A673 (cell line): ENCODE measurements at regions not wholly inside any gene's neighbourhood (a gene's known extent, or its start where the extent isn't known, plus 50 kb on each side); places are given as distances from the start of the nearest gene placed in this dataset.

Experiments
- BruUV-seq: library from RNA; stranded (reverse); fragments of 400-500 nt; replicated peaks from 2 replicates; lab custom pipeline; 2021; lab: Mats Ljungman, UMichigan
- CTCF ChIA-PET: fragments of 300-600 bp; sonication (Branson Sonifier 250); formaldehyde crosslinking; loops from one replicate; lab custom pipeline; 2022; ENCODE audit warnings: antibody characterized with exemption; lab: Charles Lee
- POLR2A ChIA-PET: fragments of 300-600 bp; sonication (Branson Sonifier 250); formaldehyde crosslinking; loops from one replicate; lab custom pipeline; 2022; ENCODE audit warnings: antibody characterized with exemption; ENCODE audit not compliant: low non-redundant PET; lab: Charles Lee
- DNase-seq: peaks from one replicate; pipeline ENCODE4 v3.0.0-alpha.2; 2015; ENCODE audit warnings: low spot score
- H3K27ac ChIP-seq: fragments of 200-600 bp; sonication (generic); 2 replicates; pipeline ENCODE4 v1.5.1; 2016; ENCODE audit warnings: mixed run types, low read depth, mild to moderate bottlenecking, mixed read lengths, antibody characterized with exemption, low read length; ENCODE audit not compliant: poor library complexity, severe bottlenecking
- H3K27me3 ChIP-seq: fragments of 200-600 bp; sonication (generic); replicated peaks from 2 replicates; pipeline ENCODE4 v1.6.1; 2017; ENCODE audit warnings: mixed run types, low read depth, mild to moderate bottlenecking, mixed read lengths, antibody characterized with exemption, low read length; ENCODE audit not compliant: insufficient read depth, poor library complexity
- H3K36me3 ChIP-seq: fragments of 200-600 bp; sonication (generic); 2 replicates; pipeline ENCODE4 v1.6.1; 2016; ENCODE audit warnings: mixed run types, mild to moderate bottlenecking, mixed read lengths, antibody characterized with exemption, low read length; ENCODE audit not compliant: insufficient read depth, poor library complexity, severe bottlenecking
- H3K4me1 ChIP-seq: fragments of 200-600 bp; sonication (generic); 2 replicates; pipeline ENCODE4 v1.6.1; 2017; ENCODE audit warnings: mixed run types, mild to moderate bottlenecking, mixed read lengths, antibody characterized with exemption, low read length; ENCODE audit not compliant: insufficient read depth, poor library complexity, severe bottlenecking
- H3K4me3 ChIP-seq: fragments of 200-600 bp; sonication (generic); 2 replicates; pipeline ENCODE4 v1.5.1; 2016; ENCODE audit warnings: low read depth, mixed run types, mild to moderate bottlenecking, mixed read lengths, low read length; ENCODE audit not compliant: poor library complexity, severe bottlenecking
- H3K9me3 ChIP-seq: fragments of 200-600 bp; sonication (generic); 2 replicates; pipeline ENCODE4 v1.6.1; 2016; ENCODE audit warnings: mixed run types, low read depth, mild to moderate bottlenecking, mixed read lengths, antibody characterized with exemption, low read length; ENCODE audit not compliant: poor library complexity, severe bottlenecking
- EZH2 ChIP-seq: fragments of 200-600 bp; sonication (generic); IDR thresholded peaks from 2 replicates; pipeline ENCODE4 v1.6.1; 2017; ENCODE audit warnings: borderline replicate concordance, low read depth, mild to moderate bottlenecking, mixed read lengths, antibody characterized with exemption, low read length; ENCODE audit not compliant: poor library complexity, severe bottlenecking
- intact Hi-C: fragments of 100-400 bp; cut with micrococcal nuclease; formaldehyde crosslinking; loops from one replicate; pipeline ENCODE4 v1.10.0; 2022; ENCODE audit not compliant: unreplicated experiment
- TF ChIP-seq, protein P1 (sequence below): fragments of 300-800, 200-600 bp; sonication (generic); conservative IDR thresholded peaks from 2 replicates; pipeline ENCODE4 v1.5.1; 2017; ENCODE audit warnings: low read depth, mild to moderate bottlenecking, antibody characterized with exemption, low read length, moderate library complexity, mixed read lengths

- CTCF ChIA-PET: no interaction called here
- no peak for DNase-seq
- Histone ChIP-seq H3K4me1 (peaks cover 37% of the 10 kb centered on the region), H3K9me3 (no peaks in the 10 kb centered on the region), H3K36me3 (no peaks in the 10 kb centered on the region), H3K27ac (no peak overlapping the region), H3K4me3 (no peak overlapping the region), H3K27me3 (no peaks in the 10 kb centered on the region)
- TF ChIP-seq EZH2: no peak
- TF ChIP-seq, protein P1, sequence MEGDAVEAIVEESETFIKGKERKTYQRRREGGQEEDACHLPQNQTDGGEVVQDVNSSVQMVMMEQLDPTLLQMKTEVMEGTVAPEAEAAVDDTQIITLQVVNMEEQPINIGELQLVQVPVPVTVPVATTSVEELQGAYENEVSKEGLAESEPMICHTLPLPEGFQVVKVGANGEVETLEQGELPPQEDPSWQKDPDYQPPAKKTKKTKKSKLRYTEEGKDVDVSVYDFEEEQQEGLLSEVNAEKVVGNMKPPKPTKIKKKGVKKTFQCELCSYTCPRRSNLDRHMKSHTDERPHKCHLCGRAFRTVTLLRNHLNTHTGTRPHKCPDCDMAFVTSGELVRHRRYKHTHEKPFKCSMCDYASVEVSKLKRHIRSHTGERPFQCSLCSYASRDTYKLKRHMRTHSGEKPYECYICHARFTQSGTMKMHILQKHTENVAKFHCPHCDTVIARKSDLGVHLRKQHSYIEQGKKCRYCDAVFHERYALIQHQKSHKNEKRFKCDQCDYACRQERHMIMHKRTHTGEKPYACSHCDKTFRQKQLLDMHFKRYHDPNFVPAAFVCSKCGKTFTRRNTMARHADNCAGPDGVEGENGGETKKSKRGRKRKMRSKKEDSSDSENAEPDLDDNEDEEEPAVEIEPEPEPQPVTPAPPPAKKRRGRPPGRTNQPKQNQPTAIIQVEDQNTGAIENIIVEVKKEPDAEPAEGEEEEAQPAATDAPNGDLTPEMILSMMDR: no peak
- no TSS peak for BruUV-seq
- intact Hi-C loops: no loop called here
- POLR2A ChIA-PET: no interaction called here
Measured at GRCh38 chr9:115633104-115633503, 515.1 kb upstream of the TNC start.

- Histone ChIP-seq H3K27ac (peak overlapping the region; percentile 85), H3K27me3 (no peaks in the 10 kb centered on the region), H3K4me3 (no peak overlapping the region), H3K9me3 (no peaks in the 10 kb centered on the region), H3K4me1 (peaks cover 31% of the 10 kb centered on the region), H3K36me3 (no peaks in the 10 kb centered on the region)
- no TSS peak for BruUV-seq
- CTCF ChIA-PET: interaction anchor here (0.7 kb wide), 1 partner anchor 40 kb away, joined by 3 read pairs; no protein-coding TSS in a partner anchor
- intact Hi-C loops: no loop called here
- no peak for DNase-seq
- POLR2A ChIA-PET: no interaction called here
- TF ChIP-seq, protein P1: no peak
- no peak for TF ChIP-seq EZH2
Measured at GRCh38 chr9:115635680-115636383, 517.8 kb upstream of the PAPPA start.

DNA sequence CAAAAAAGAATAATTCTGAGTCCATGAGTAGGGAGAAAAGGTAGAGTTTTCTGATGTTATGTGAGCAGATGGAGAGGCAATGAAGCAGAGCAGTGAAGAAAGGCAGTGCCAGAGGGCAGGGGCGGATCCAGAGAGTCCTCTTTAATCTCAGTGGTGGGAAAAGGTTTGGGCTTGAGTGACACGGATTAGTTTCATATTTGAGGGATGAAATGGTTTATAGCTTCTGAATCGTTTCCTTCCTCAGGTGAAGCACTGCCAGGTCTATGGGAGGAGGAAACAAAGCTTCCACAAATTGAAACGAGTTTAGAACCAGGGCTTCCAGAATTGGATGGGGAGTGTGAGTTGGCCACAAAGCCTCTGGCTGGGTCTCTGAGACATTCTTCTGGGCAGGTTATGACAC, 517.0 kb upstream of the PAPPA start:
- BruUV-seq: no TSS peak
- DNase-seq: no peak
- Histone ChIP-seq H3K9me3 (no peaks in the 10 kb centered on the region), H3K4me1 (peaks cover 29% of the 10 kb centered on the region), H3K27ac (peak overlapping the region; percentile 85), H3K36me3 (no peaks in the 10 kb centered on the region), H3K27me3 (no peaks in the 10 kb centered on the region), H3K4me3 (no peak overlapping the region)
- intact Hi-C loops: no loop called here
- POLR2A ChIA-PET: no interaction called here
- CTCF ChIA-PET: interaction anchor here (0.7 to 1.0 kb wide), 2 partner anchors 41 to 43 kb away, joined by 3 read pairs; no protein-coding TSS in a partner anchor
- TF ChIP-seq, protein P1: no peak
- no peak for TF ChIP-seq EZH2
